ENCODE measurements at regions not wholly inside any gene's neighbourhood (a gene's known extent, or its start where the extent isn't known, plus 50 kb on each side); places are given as distances from the start of the nearest gene placed in this dataset.

- DNase-seq: no peak
Observed at GRCh38 chr16:13742928-13743327, 177.0 kb upstream of the ERCC4 start.

GRCh38 chr16:13743571-13743970 lies 176.4 kb upstream of the ERCC4 start:
- no peak for DNase-seq

- DNase-seq: no peak
Observed at GRCh38 chr16:13756411-13757140, 163.4 kb upstream of the ERCC4 start.

GRCh38 chr16:13766334-13766733 lies 153.6 kb upstream of the ERCC4 start:
- no peak for DNase-seq

GRCh38 chr16:13767215-13767614 lies 152.7 kb upstream of the ERCC4 start:
- DNase-seq: no peak

GRCh38 chr16:13768471-13768870 lies 151.5 kb upstream of the ERCC4 start:
- DNase-seq: no peak

- no peak for DNase-seq
Observed at GRCh38 chr16:13770436-13770835, 149.5 kb upstream of the ERCC4 start.

GRCh38 chr16:13772782-13773181 lies 147.2 kb upstream of the ERCC4 start:
- no peak for DNase-seq

GRCh38 chr16:13779676-13780075 lies 140.3 kb upstream of the ERCC4 start:
- no peak for DNase-seq

- no peak for DNase-seq
Observed at GRCh38 chr16:13780406-13781168, 139.4 kb upstream of the ERCC4 start.

- DNase-seq: no peak
Observed at GRCh38 chr16:13781169-13781564, 138.8 kb upstream of the ERCC4 start.

GRCh38 chr16:13781575-13782338 lies 138.2 kb upstream of the ERCC4 start:
- DNase-seq: no peak

- DNase-seq: no peak
Observed at GRCh38 chr16:13791095-13791494, 128.9 kb upstream of the ERCC4 start.

- no peak for DNase-seq
Observed at GRCh38 chr16:13793841-13794409, 126.0 kb upstream of the ERCC4 start.

GRCh38 chr16:13795131-13795530 lies 124.8 kb upstream of the ERCC4 start:
- no peak for DNase-seq

GRCh38 chr16:13797718-13798117 lies 122.2 kb upstream of the ERCC4 start:
- no peak for DNase-seq

GRCh38 chr16:13798211-13798610 lies 121.7 kb upstream of the ERCC4 start:
- no peak for DNase-seq

GRCh38 chr16:13803974-13804373 lies 116.0 kb upstream of the ERCC4 start:
- DNase-seq: no peak

GRCh38 chr16:13805951-13806350 lies 114.0 kb upstream of the ERCC4 start:
- no peak for DNase-seq

GRCh38 chr16:13806671-13807070 lies 113.3 kb upstream of the ERCC4 start:
- no peak for DNase-seq

GRCh38 chr16:13808102-13808501 lies 111.9 kb upstream of the ERCC4 start:
- DNase-seq: no peak

- no peak for DNase-seq
Observed at GRCh38 chr16:13809765-13810164, 110.2 kb upstream of the ERCC4 start.

- no peak for DNase-seq
Observed at GRCh38 chr16:13811834-13812233, 108.1 kb upstream of the ERCC4 start.
